Activated CD4-positive, alpha-beta memory T cell treated with anti-CD3 and anti-CD28 coated beads, Interleukin-2, amount 10 ng/mL, durations not matched to agents 7 days and 5 days (primary cell): ENCODE measurements at regions not wholly inside any gene's neighbourhood (a gene's known extent, or its start where the extent isn't known, plus 50 kb on each side); places are given as distances from the start of the nearest gene placed in this dataset.

Experiments
- CTCF ChIA-PET: fragments of 350-600 bp; sonication (Branson Sonifier 250); formaldehyde crosslinking; loops from one replicate; lab custom pipeline; 2021; ENCODE audit warnings: antibody characterized with exemption, inconsistent platforms; lab: Charles Lee
- POLR2A ChIA-PET: fragments of 350-600 bp; sonication (Branson Sonifier 250); formaldehyde crosslinking; loops from one replicate; lab custom pipeline; 2021; ENCODE audit warnings: antibody characterized with exemption; lab: Charles Lee
- DNase-seq: peaks from one replicate; pipeline ENCODE4 v3.0.0-alpha.2; 2020
- H3K27ac Mint-ChIP-seq: one replicate; pipeline ENCODE4 v1.8.0; 2021; ENCODE audit warnings: mild to moderate bottlenecking, mixed read lengths
- H3K27me3 Mint-ChIP-seq: one replicate; pipeline ENCODE4 v1.8.0; 2021; ENCODE audit warnings: mixed read lengths
- H3K36me3 Mint-ChIP-seq: one replicate; pipeline ENCODE4 v1.8.0; 2021; ENCODE audit warnings: low read depth, mixed read lengths
- H3K4me1 Mint-ChIP-seq: one replicate; pipeline ENCODE4 v1.8.0; 2021; ENCODE audit warnings: mixed read lengths
- H3K4me3 Mint-ChIP-seq: one replicate; pipeline ENCODE4 v1.8.0; 2021; ENCODE audit warnings: mild to moderate bottlenecking, mixed read lengths
- H3K9me3 Mint-ChIP-seq: one replicate; pipeline ENCODE4 v1.8.0; 2021; ENCODE audit warnings: mixed read lengths

- Mint-ChIP-seq H3K36me3 (no peaks in the 10 kb centered on the region), H3K27ac (no peak overlapping the region), H3K4me3 (no peak overlapping the region), H3K9me3 (no peaks in the 10 kb centered on the region), H3K27me3 (no peaks in the 10 kb centered on the region), H3K4me1 (no peaks in the 10 kb centered on the region)
- DNase-seq, result no peak
- CTCF ChIA-PET, result no interaction called here
- POLR2A ChIA-PET, result no interaction called here
Observed at GRCh38 chr4:45985038-45985437, 138.8 kb downstream of the GABRG1 start.

- Mint-ChIP-seq H3K9me3 (peaks cover 13% of the 10 kb centered on the region), H3K36me3 (no peaks in the 10 kb centered on the region), H3K27me3 (no peaks in the 10 kb centered on the region), H3K27ac (no peak overlapping the region), H3K4me3 (no peak overlapping the region), H3K4me1 (no peaks in the 10 kb centered on the region)
- ChIA-PET CTCF (no interaction called here), POLR2A (no interaction called here)
- DNase-seq, result no peak
Observed at GRCh38 chr4:45971108-45971507, 152.7 kb downstream of the GABRG1 start.

GRCh38 chr4:45957353-45957752 lies 166.5 kb downstream of the GABRG1 start:
- Mint-ChIP-seq H3K9me3 (peaks cover 6% of the 10 kb centered on the region), H3K4me3 (no peak overlapping the region), H3K4me1 (no peaks in the 10 kb centered on the region), H3K27me3 (no peaks in the 10 kb centered on the region), H3K27ac (no peak overlapping the region), H3K36me3 (no peaks in the 10 kb centered on the region)
- ChIA-PET CTCF (no interaction called here), POLR2A (no interaction called here)
- DNase-seq, result no peak

GRCh38 chr4:45954276-45954675 lies 169.6 kb downstream of the GABRG1 start:
- CTCF ChIA-PET, result no interaction called here
- DNase-seq, result no peak
- no peak overlapping the region for H3K4me3 Mint-ChIP-seq
- H3K4me1 Mint-ChIP-seq, result no peaks in the 10 kb centered on the region
- POLR2A ChIA-PET, result no interaction called here
- no peaks in the 10 kb centered on the region for H3K27me3 Mint-ChIP-seq
- H3K9me3 Mint-ChIP-seq, result peaks cover 2% of the 10 kb centered on the region
- H3K36me3 Mint-ChIP-seq, result no peaks in the 10 kb centered on the region
- no peak overlapping the region for H3K27ac Mint-ChIP-seq

GRCh38 chr4:45951153-45951552 lies 172.7 kb downstream of the GABRG1 start:
- no peak for DNase-seq
- no peaks in the 10 kb centered on the region for H3K36me3 Mint-ChIP-seq
- ChIA-PET POLR2A (no interaction called here), CTCF (no interaction called here)
- H3K4me1 Mint-ChIP-seq, result no peaks in the 10 kb centered on the region
- no peak overlapping the region for H3K4me3 Mint-ChIP-seq
- H3K27me3 Mint-ChIP-seq, result no peaks in the 10 kb centered on the region
- H3K27ac Mint-ChIP-seq, result no peak overlapping the region
- H3K9me3 Mint-ChIP-seq, result peaks cover 2% of the 10 kb centered on the region

- no peak for DNase-seq
- CTCF ChIA-PET, result no interaction called here
- Mint-ChIP-seq H3K4me3 (no peak overlapping the region), H3K27ac (no peak overlapping the region), H3K27me3 (no peaks in the 10 kb centered on the region), H3K9me3 (no peaks in the 10 kb centered on the region), H3K4me1 (no peaks in the 10 kb centered on the region), H3K36me3 (no peaks in the 10 kb centered on the region)
- POLR2A ChIA-PET, result no interaction called here
Observed at GRCh38 chr4:45946699-45947098, 177.2 kb downstream of the GABRG1 start.

GRCh38 chr4:45944000-45944399 lies 179.9 kb downstream of the GABRG1 start:
- Mint-ChIP-seq H3K27ac (no peak overlapping the region), H3K36me3 (no peaks in the 10 kb centered on the region), H3K4me1 (no peaks in the 10 kb centered on the region), H3K9me3 (peaks cover 2% of the 10 kb centered on the region), H3K4me3 (no peak overlapping the region), H3K27me3 (no peaks in the 10 kb centered on the region)
- POLR2A ChIA-PET, result no interaction called here
- no peak for DNase-seq
- CTCF ChIA-PET, result no interaction called here

- Mint-ChIP-seq H3K36me3 (no peaks in the 10 kb centered on the region), H3K4me1 (no peaks in the 10 kb centered on the region), H3K27me3 (no peaks in the 10 kb centered on the region), H3K4me3 (no peak overlapping the region), H3K9me3 (peaks cover 2% of the 10 kb centered on the region), H3K27ac (no peak overlapping the region)
- ChIA-PET POLR2A (no interaction called here), CTCF (no interaction called here)
- DNase-seq, result no peak
Observed at GRCh38 chr4:45939056-45939455, 184.8 kb downstream of the GABRG1 start.

GRCh38 chr4:45931154-45931553 lies 192.7 kb downstream of the GABRG1 start:
- H3K36me3 Mint-ChIP-seq, result no peaks in the 10 kb centered on the region
- H3K27me3 Mint-ChIP-seq, result no peaks in the 10 kb centered on the region
- POLR2A ChIA-PET, result no interaction called here
- no peaks in the 10 kb centered on the region for H3K4me1 Mint-ChIP-seq
- H3K9me3 Mint-ChIP-seq, result no peaks in the 10 kb centered on the region
- CTCF ChIA-PET, result no interaction called here
- no peak for DNase-seq
- no peak overlapping the region for H3K27ac Mint-ChIP-seq
- no peak overlapping the region for H3K4me3 Mint-ChIP-seq

- H3K27ac Mint-ChIP-seq, result no peak overlapping the region
- no peaks in the 10 kb centered on the region for H3K4me1 Mint-ChIP-seq
- H3K9me3 Mint-ChIP-seq, result no peaks in the 10 kb centered on the region
- POLR2A ChIA-PET, result no interaction called here
- H3K27me3 Mint-ChIP-seq, result no peaks in the 10 kb centered on the region
- H3K36me3 Mint-ChIP-seq, result no peaks in the 10 kb centered on the region
- no peak overlapping the region for H3K4me3 Mint-ChIP-seq
- CTCF ChIA-PET, result no interaction called here
- no peak for DNase-seq
Observed at GRCh38 chr4:45927641-45928040, 196.2 kb downstream of the GABRG1 start.

- Mint-ChIP-seq H3K4me1 (no peaks in the 10 kb centered on the region), H3K36me3 (no peaks in the 10 kb centered on the region), H3K9me3 (no peaks in the 10 kb centered on the region), H3K27me3 (no peaks in the 10 kb centered on the region), H3K27ac (no peak overlapping the region), H3K4me3 (no peak overlapping the region)
- POLR2A ChIA-PET, result no interaction called here
- no peak for DNase-seq
- CTCF ChIA-PET, result no interaction called here
Observed at GRCh38 chr4:45925809-45926208, 198.0 kb downstream of the GABRG1 start.

- Mint-ChIP-seq H3K9me3 (no peaks in the 10 kb centered on the region), H3K36me3 (no peaks in the 10 kb centered on the region), H3K4me3 (no peak overlapping the region), H3K4me1 (no peaks in the 10 kb centered on the region), H3K27me3 (no peaks in the 10 kb centered on the region), H3K27ac (no peak overlapping the region)
- DNase-seq, result no peak
- CTCF ChIA-PET, result no interaction called here
- POLR2A ChIA-PET, result no interaction called here
Observed at GRCh38 chr4:45920861-45921260, 203.0 kb downstream of the GABRG1 start.

GRCh38 chr4:45910511-45910910 lies 213.3 kb downstream of the GABRG1 start:
- ChIA-PET POLR2A (no interaction called here), CTCF (no interaction called here)
- no peak for DNase-seq
- H3K9me3 Mint-ChIP-seq, result peaks cover 2% of the 10 kb centered on the region
- no peaks in the 10 kb centered on the region for H3K27me3 Mint-ChIP-seq
- no peak overlapping the region for H3K4me3 Mint-ChIP-seq
- no peaks in the 10 kb centered on the region for H3K4me1 Mint-ChIP-seq
- H3K27ac Mint-ChIP-seq, result no peak overlapping the region
- H3K36me3 Mint-ChIP-seq, result no peaks in the 10 kb centered on the region

- H3K9me3 Mint-ChIP-seq, result peaks cover 2% of the 10 kb centered on the region
- DNase-seq, result no peak
- H3K27ac Mint-ChIP-seq, result no peak overlapping the region
- POLR2A ChIA-PET, result no interaction called here
- no peak overlapping the region for H3K4me3 Mint-ChIP-seq
- CTCF ChIA-PET, result no interaction called here
- H3K4me1 Mint-ChIP-seq, result no peaks in the 10 kb centered on the region
- H3K36me3 Mint-ChIP-seq, result no peaks in the 10 kb centered on the region
- no peaks in the 10 kb centered on the region for H3K27me3 Mint-ChIP-seq
Observed at GRCh38 chr4:45897946-45898585, 225.8 kb downstream of the GABRG1 start.
